H1 (cell line): ENCODE measurements at regions not wholly inside any gene's neighbourhood (a gene's known extent, or its start where the extent isn't known, plus 50 kb on each side); places are given as distances from the start of the nearest gene placed in this dataset.

ENCODE experiments used
- CTCF ChIA-PET: fragments of 300-600 bp; sonication (Branson Sonifier 250); formaldehyde crosslinking; loops from one replicate; lab custom pipeline; 2021; ENCODE audit not compliant: partially characterized antibody; lab: Charles Lee
- POLR2A ChIA-PET: fragments of 300-600 bp; sonication (Branson Sonifier 250); formaldehyde crosslinking; loops from one replicate; lab custom pipeline; 2021; ENCODE audit warnings: inconsistent platforms; ENCODE audit not compliant: partially characterized antibody; lab: Charles Lee
- DNase-seq, 2 experiments: peaks; one replicate each; pipeline versions ENCODE4 v3.0.0 to v3.0.0-alpha.2; 2010 to 2022; ENCODE audit warnings: low spot score in 2 of 2, low read depth in 1 of 2, mixed read lengths in 1 of 2
- FAIRE-seq: peaks from 2 replicates; lab custom pipeline; 2011; peaks lifted over from hg19 to GRCh38; lab: Jason Lieb, UNC
- H2AFZ ChIP-seq: 2 replicates; pipeline ENCODE4 v1.8.1; 2012; ENCODE audit warnings: low read length, inconsistent platforms
- H2AK5ac ChIP-seq: 2 replicates; pipeline ENCODE4 v1.6.1; 2013; ENCODE audit warnings: low read depth, low read length
- H2BK120ac ChIP-seq: replicated peaks from 2 replicates; pipeline ENCODE3; 2013; ENCODE audit warnings: low read depth, low read length, inconsistent platforms
- H2BK12ac ChIP-seq: 2 replicates; pipeline ENCODE4 v1.6.1; 2013; ENCODE audit warnings: low read depth, low read length
- H2BK15ac ChIP-seq: 2 replicates; pipeline ENCODE4 v1.6.1; 2013; ENCODE audit warnings: low read length
- H2BK20ac ChIP-seq: 2 replicates; pipeline ENCODE4 v1.6.1; 2013; ENCODE audit warnings: low read length
- H2BK5ac ChIP-seq: 2 replicates; pipeline ENCODE4 v1.6.1; 2013; ENCODE audit warnings: low read depth, low read length
- H3K14ac ChIP-seq: 2 replicates; pipeline ENCODE4 v1.6.1; 2013; ENCODE audit warnings: inconsistent platforms; ENCODE audit not compliant: insufficient read length
- H3K18ac ChIP-seq: 2 replicates; pipeline ENCODE4 v1.6.1; 2013; ENCODE audit warnings: low read length; ENCODE audit errors: extremely low read depth
- H3K23ac ChIP-seq: 2 replicates; pipeline ENCODE4 v1.6.1; 2013; ENCODE audit warnings: inconsistent platforms; ENCODE audit not compliant: insufficient read length
- H3K23me2 ChIP-seq: 2 replicates; pipeline ENCODE4 v1.6.1; 2013; ENCODE audit warnings: low read depth, low read length
- H3K27ac ChIP-seq: 2 replicates; pipeline ENCODE4 v1.6.1; 2011; ENCODE audit warnings: low read depth, low read length, inconsistent platforms
- H3K27me3 ChIP-seq, 4 experiments: replicated peaks in 1 of 4; 1 replicate in 1 of 4; 2 replicates in 3 of 4; pipeline versions ENCODE4 v1.6.1 to v1.8.1; 2011 to 2013; ENCODE audit warnings: low read length in 3 of 4, mild to moderate bottlenecking in 3 of 4, inconsistent platforms in 2 of 4, mixed read lengths in 2 of 4, moderate library complexity in 1 of 4; ENCODE audit not compliant: control insufficient read depth in 3 of 4, insufficient read depth in 3 of 4; ENCODE audit errors: extremely low read depth in 1 of 4
- H3K36me3 ChIP-seq, 4 experiments: 2 replicates each; pipeline versions ENCODE4 v1.6.1 to v1.8.1; 2011 to 2013; ENCODE audit warnings: mild to moderate bottlenecking in 4 of 4, low read length in 3 of 4, moderate library complexity in 2 of 4, control low read depth in 1 of 4, inconsistent platforms in 1 of 4; ENCODE audit not compliant: insufficient read depth in 4 of 4, control insufficient read depth in 2 of 4
- H3K4ac ChIP-seq: replicated peaks from 2 replicates; pipeline ENCODE3; 2013; ENCODE audit warnings: low read length, low read depth, mixed read lengths, inconsistent platforms; ENCODE audit not compliant: insufficient read length
- H3K4me1 ChIP-seq, 4 experiments: replicated peaks in 1 of 4; 1 replicate in 1 of 4; 2 replicates in 3 of 4; pipeline versions ENCODE4 v1.6.1 to v1.8.1; 2011 to 2013; ENCODE audit warnings: low read length in 3 of 4, inconsistent platforms in 2 of 4, mixed read lengths in 1 of 4; ENCODE audit not compliant: insufficient read depth in 4 of 4, control insufficient read depth in 3 of 4
- H3K4me2 ChIP-seq, 2 experiments: 2 replicates each; pipeline versions ENCODE4 v1.6.1 to v1.8.1; 2011 to 2013; ENCODE audit warnings: low read depth in 2 of 2, low read length in 2 of 2, control low read depth in 1 of 2, inconsistent platforms in 1 of 2, mild to moderate bottlenecking in 1 of 2; ENCODE audit not compliant: insufficient read depth in 1 of 2
- H3K4me3 ChIP-seq, 4 experiments: fragments of 200-600, 300-600 bp in 1 of 4; sonication (generic), shearing (Covaris generic), sonication (Bioruptor Twin) in 1 of 4; 2 replicates each; pipeline versions ENCODE4 v1.5.1 to v1.8.1; 2011 to 2016; ENCODE audit warnings: low read length in 4 of 4, low read depth in 3 of 4, control low read depth in 2 of 4, inconsistent platforms in 2 of 4, mild to moderate bottlenecking in 2 of 4, mixed read lengths in 1 of 4, moderate library complexity in 1 of 4; ENCODE audit not compliant: insufficient read depth in 2 of 4; ENCODE audit errors: extremely low read depth in 1 of 4
- H3K56ac ChIP-seq: replicated peaks from 2 replicates; pipeline ENCODE3; 2013; ENCODE audit warnings: low read depth, mild to moderate bottlenecking, mixed read lengths, low read length, inconsistent platforms; ENCODE audit not compliant: insufficient read length
- H3K79me1 ChIP-seq: 2 replicates; pipeline ENCODE4 v1.6.1; 2013; ENCODE audit warnings: low read depth, low read length, control low read depth
- H3K79me2 ChIP-seq, 2 experiments: 2 replicates each; pipeline versions ENCODE4 v1.6.1 to v1.8.1; 2012 to 2013; ENCODE audit warnings: low read length in 2 of 2, mild to moderate bottlenecking in 2 of 2, inconsistent platforms in 1 of 2; ENCODE audit not compliant: insufficient read depth in 2 of 2, control insufficient read depth in 1 of 2
- H3K9ac ChIP-seq, 4 experiments: replicated peaks in 1 of 4; 1 replicate in 1 of 4; 2 replicates in 3 of 4; pipeline versions ENCODE4 v1.6.1 to v1.8.1; 2011 to 2013; ENCODE audit warnings: low read depth in 3 of 4, low read length in 3 of 4, control low read depth in 2 of 4, mild to moderate bottlenecking in 2 of 4, moderate library complexity in 2 of 4, inconsistent platforms in 1 of 4; ENCODE audit errors: extremely low read depth in 1 of 4
- H3K9me3 ChIP-seq, 2 experiments: 2 replicates each; pipeline versions ENCODE4 v1.6.1 to v1.8.1; 2012 to 2013; ENCODE audit warnings: mild to moderate bottlenecking in 2 of 2, moderate library complexity in 2 of 2, control low read depth in 1 of 2, inconsistent platforms in 1 of 2, low read depth in 1 of 2, low read length in 1 of 2, mixed read lengths in 1 of 2; ENCODE audit not compliant: insufficient read depth in 2 of 2
- H4K20me1 ChIP-seq, 2 experiments: replicated peaks in 1 of 2; 2 replicates each; pipeline versions ENCODE3 to v1.8.1; 2011 to 2013; ENCODE audit warnings: inconsistent platforms in 2 of 2, low read length in 2 of 2, mild to moderate bottlenecking in 1 of 2; ENCODE audit not compliant: insufficient read depth in 2 of 2, control insufficient read depth in 1 of 2
- H4K5ac ChIP-seq: 2 replicates; pipeline ENCODE4 v1.6.1; 2013; ENCODE audit warnings: low read length, low read depth, mixed read lengths, inconsistent platforms; ENCODE audit not compliant: insufficient read length
- H4K8ac ChIP-seq: 2 replicates; pipeline ENCODE4 v1.8.0; 2013; ENCODE audit warnings: mild to moderate bottlenecking, moderate library complexity, low read length, inconsistent platforms; ENCODE audit not compliant: insufficient read depth; ENCODE audit errors: extremely low read depth
- H4K91ac ChIP-seq: replicated peaks from 2 replicates; pipeline ENCODE3; 2013; ENCODE audit warnings: low read length, mixed read lengths, inconsistent platforms; ENCODE audit not compliant: insufficient read length
- CHD1 ChIP-seq: IDR thresholded peaks from 2 replicates; pipeline ENCODE4 v1.6.1; 2012; ENCODE audit warnings: low read depth, low read length, improper control_type of control experiment
- KDM1A ChIP-seq: fragments of 200-600, 300-600 bp; sonication (generic); IDR thresholded peaks from 2 replicates; pipeline ENCODE4 v1.7.1; 2016; ENCODE audit warnings: mild to moderate bottlenecking, low read length, borderline replicate concordance
- WGBS, 2 experiments: shearing (Covaris generic) in 1 of 2; methylation state at CpG; one replicate each; pipeline versions ENCODE4 v1.1.6 to v1.1.7; 2013 to 2015; ENCODE audit warnings: low lambda C conversion rate in 2 of 2, mixed read lengths in 2 of 2, inconsistent platforms in 1 of 2, low coverage in 1 of 2, missing lambda C conversion rate in 1 of 2; ENCODE audit not compliant: insufficient replicate concordance in 2 of 2, insufficient coverage in 1 of 2, insufficient read length in 1 of 2; ENCODE audit errors: extremely low coverage in 1 of 2, missing lambda C conversion rate in 1 of 2; 5-methylcytosine and 5-hydroxymethylcytosine counted together

GRCh38 chr16:86384263-86384649 is 126.1 kb upstream of the FOXF1 start:
- Histone ChIP-seq H2AK5ac (no peak overlapping the region), H2BK120ac (no peak overlapping the region), H3K18ac (peak overlapping the region; percentile 26; the same call in 1 of the 2 replicates), H3K9ac (no peak overlapping the region), H2BK12ac (no peak overlapping the region), H3K79me2 (no peaks in the 10 kb centered on the region), H3K14ac (no peak overlapping the region)
- FAIRE-seq: no peak
- TF ChIP-seq KDM1A (peak; percentile 81), CHD1 (no peak)
- TF ChIP-seq, all 59 proteins: peak for 1
- Histone ChIP-seq H3K4me1 (peaks cover 0 to 3% (median 0%) of the 10 kb centered on the region in 4 experiments; a peak in 4 of 7 replicates), H4K5ac (no peak overlapping the region), H3K23ac (no peak overlapping the region), H3K9me3 (no peaks in the 10 kb centered on the region), H2AFZ (no peak overlapping the region), H3K79me1 (no peaks in the 10 kb centered on the region), H3K36me3 (no peaks in the 10 kb centered on the region), H2BK20ac (no peak overlapping the region), H3K23me2 (no peaks in the 10 kb centered on the region; the same call in 1 of the 2 replicates), H3K27me3 (peaks cover 0 to 2% (median 0%) of the 10 kb centered on the region in 4 experiments; a peak in 2 of 7 replicates), H3K4me2 (no peak overlapping the region), H3K56ac (no peak overlapping the region), H4K8ac (no peak overlapping the region), H4K91ac (no peak overlapping the region), H3K4me3 (no peak overlapping the region), H4K20me1 (no peaks in the 10 kb centered on the region), H2BK5ac (no peak overlapping the region), H3K27ac (no peak overlapping the region), H2BK15ac (no peak overlapping the region), H3K4ac (no peak overlapping the region)
- ChIA-PET CTCF (interaction anchor here (0.6 to 1.1 kb wide), 3 partner anchors 58 to 271 kb away, joined by 3 to 4 read pairs (median 4); no protein-coding TSS in a partner anchor), POLR2A (interaction anchor here (2.2 kb wide), 1 partner anchor 23 kb away, joined by 6 read pairs; no protein-coding TSS in a partner anchor)
- no peak for DNase-seq
- WGBS, 2 experiments: 91% methylated on average over 9 of the region's 9 CpGs; no CpG with 5 or more reads in 1 of the 2 experiments
